Neuron (in vitro differentiated cells): ENCODE measurements at regions not wholly inside any gene's neighbourhood (a gene's known extent, or its start where the extent isn't known, plus 50 kb on each side); places are given as distances from the start of the nearest gene placed in this dataset.

ENCODE experiments used
- H2AFZ ChIP-seq: one replicate; pipeline ENCODE4 v1.6.1; 2013; ENCODE audit warnings: low read depth, mild to moderate bottlenecking, inconsistent platforms, low read length, moderate library complexity
- H3K27me3 ChIP-seq: one replicate; pipeline ENCODE4 v1.6.1; 2013; ENCODE audit warnings: low read length; ENCODE audit not compliant: insufficient read depth
- H3K36me3 ChIP-seq: one replicate; pipeline ENCODE4 v1.6.1; 2013; ENCODE audit warnings: low read length; ENCODE audit not compliant: insufficient read depth
- H3K4me1 ChIP-seq: one replicate; pipeline ENCODE4 v1.6.1; 2013; ENCODE audit warnings: low read length; ENCODE audit not compliant: insufficient read depth
- H3K4me3 ChIP-seq: 2 replicates; pipeline ENCODE4 v1.5.1; 2013; ENCODE audit warnings: mild to moderate bottlenecking, low read length, moderate library complexity
- H3K9me3 ChIP-seq: one replicate; pipeline ENCODE4 v1.6.1; 2013; ENCODE audit warnings: low read length

- Histone ChIP-seq H3K36me3 (no peaks in the 10 kb centered on the region), H3K27me3 (no peaks in the 10 kb centered on the region), H3K4me1 (no peaks in the 10 kb centered on the region), H3K9me3 (no peaks in the 10 kb centered on the region), H2AFZ (no peak overlapping the region), H3K4me3 (no peak overlapping the region)
These were observed 135.8 kb downstream of the FOXL1 start for GRCh38 chr16:86714166-86714565.

- Histone ChIP-seq H3K4me1 (no peaks in the 10 kb centered on the region), H2AFZ (no peak overlapping the region), H3K4me3 (no peak overlapping the region), H3K36me3 (no peaks in the 10 kb centered on the region), H3K9me3 (no peaks in the 10 kb centered on the region), H3K27me3 (peaks cover 5% of the 10 kb centered on the region)
These were observed 138.3 kb downstream of the FOXL1 start for GRCh38 chr16:86716649-86717048.

GRCh38 chr16:86718118-86718517, 139.8 kb downstream of the FOXL1 start:
- Histone ChIP-seq H2AFZ (no peak overlapping the region), H3K4me3 (no peak overlapping the region), H3K27me3 (peaks cover 5% of the 10 kb centered on the region), H3K36me3 (no peaks in the 10 kb centered on the region), H3K9me3 (no peaks in the 10 kb centered on the region), H3K4me1 (no peaks in the 10 kb centered on the region)

- Histone ChIP-seq H3K4me1 (no peaks in the 10 kb centered on the region), H3K4me3 (no peak overlapping the region), H3K9me3 (no peaks in the 10 kb centered on the region), H2AFZ (no peak overlapping the region), H3K36me3 (no peaks in the 10 kb centered on the region), H3K27me3 (peaks cover 5% of the 10 kb centered on the region)
These were observed 144.6 kb downstream of the FOXL1 start for GRCh38 chr16:86722970-86723369.

GRCh38 chr16:86723689-86724088, 145.3 kb downstream of the FOXL1 start:
- H3K36me3 ChIP-seq: no peaks in the 10 kb centered on the region
- no peak overlapping the region for H2AFZ ChIP-seq
- no peak overlapping the region for H3K4me3 ChIP-seq
- no peaks in the 10 kb centered on the region for H3K9me3 ChIP-seq
- H3K27me3 ChIP-seq: peaks cover 5% of the 10 kb centered on the region
- no peaks in the 10 kb centered on the region for H3K4me1 ChIP-seq

- Histone ChIP-seq H3K27me3 (peaks cover 9% of the 10 kb centered on the region), H3K4me3 (no peak overlapping the region), H3K36me3 (no peaks in the 10 kb centered on the region), H3K9me3 (no peaks in the 10 kb centered on the region), H2AFZ (no peak overlapping the region), H3K4me1 (no peaks in the 10 kb centered on the region)
These were observed 147.1 kb downstream of the FOXL1 start for GRCh38 chr16:86725401-86725800.

- H3K4me1 ChIP-seq: no peaks in the 10 kb centered on the region
- no peaks in the 10 kb centered on the region for H3K36me3 ChIP-seq
- no peaks in the 10 kb centered on the region for H3K9me3 ChIP-seq
- peaks cover 10% of the 10 kb centered on the region for H3K27me3 ChIP-seq
- no peak overlapping the region for H2AFZ ChIP-seq
- H3K4me3 ChIP-seq: no peak overlapping the region
These were observed 148.0 kb downstream of the FOXL1 start for GRCh38 chr16:86726340-86726739.

- no peaks in the 10 kb centered on the region for H3K36me3 ChIP-seq
These were observed 148.8 kb downstream of the FOXL1 start for GRCh38 chr16:86727131-86727530.

GRCh38 chr16:86727632-86728031, 149.3 kb downstream of the FOXL1 start:
- H3K27me3 ChIP-seq: peaks cover 22% of the 10 kb centered on the region
- no peaks in the 10 kb centered on the region for H3K4me1 ChIP-seq
- no peak overlapping the region for H2AFZ ChIP-seq

More at GRCh38 chr16:86727131-86727530, 148.8 kb downstream of the FOXL1 start:
- Histone ChIP-seq H2AFZ (no peak overlapping the region), H3K4me3 (no peak overlapping the region), H3K9me3 (no peaks in the 10 kb centered on the region), H3K27me3 (peaks cover 17% of the 10 kb centered on the region), H3K4me1 (no peaks in the 10 kb centered on the region)

GRCh38 chr16:86729686-86730085, 151.3 kb downstream of the FOXL1 start:
- H3K4me3 ChIP-seq: no peak overlapping the region
- H3K9me3 ChIP-seq: no peaks in the 10 kb centered on the region
- peaks cover 36% of the 10 kb centered on the region for H3K27me3 ChIP-seq
- H3K4me1 ChIP-seq: no peaks in the 10 kb centered on the region
- no peaks in the 10 kb centered on the region for H3K36me3 ChIP-seq
- H2AFZ ChIP-seq: no peak overlapping the region

More at GRCh38 chr16:86727632-86728031, 149.3 kb downstream of the FOXL1 start:
- H3K36me3 ChIP-seq: no peaks in the 10 kb centered on the region
- no peak overlapping the region for H3K4me3 ChIP-seq
- no peaks in the 10 kb centered on the region for H3K9me3 ChIP-seq

GRCh38 chr16:86730086-86730485, 151.7 kb downstream of the FOXL1 start:
- H3K4me3 ChIP-seq: no peak overlapping the region
- no peaks in the 10 kb centered on the region for H3K36me3 ChIP-seq
- H3K4me1 ChIP-seq: no peaks in the 10 kb centered on the region
- peaks cover 38% of the 10 kb centered on the region for H3K27me3 ChIP-seq
- H2AFZ ChIP-seq: no peak overlapping the region
- no peaks in the 10 kb centered on the region for H3K9me3 ChIP-seq

- Histone ChIP-seq H2AFZ (no peak overlapping the region), H3K27me3 (peaks cover 39% of the 10 kb centered on the region), H3K4me3 (no peak overlapping the region), H3K36me3 (no peaks in the 10 kb centered on the region), H3K4me1 (no peaks in the 10 kb centered on the region), H3K9me3 (no peaks in the 10 kb centered on the region)
These were observed 152.2 kb downstream of the FOXL1 start for GRCh38 chr16:86730597-86730996.

- Histone ChIP-seq H3K36me3 (no peaks in the 10 kb centered on the region), H3K4me3 (no peak overlapping the region), H3K4me1 (no peaks in the 10 kb centered on the region), H2AFZ (no peak overlapping the region), H3K9me3 (no peaks in the 10 kb centered on the region), H3K27me3 (peaks cover 42% of the 10 kb centered on the region)
These were observed 154.4 kb downstream of the FOXL1 start for GRCh38 chr16:86732621-86733295.
